GM13977 (cell line): ENCODE measurements at regions not wholly inside any gene's neighbourhood (a gene's known extent, or its start where the extent isn't known, plus 50 kb on each side); places are given as distances from the start of the nearest gene placed in this dataset.

ENCODE experiments used
- DNase-seq: peaks from one replicate; pipeline ENCODE4 v3.0.0; 2012; ENCODE audit warnings: low spot score
- CTCF ChIP-seq: IDR thresholded peaks from 2 replicates; pipeline ENCODE4 v1.5.1; 2012; ENCODE audit warnings: mild to moderate bottlenecking, control low read depth; ENCODE audit not compliant: insufficient read depth; ENCODE audit errors: extremely low read depth, missing control alignments
- in situ Hi-C: fragments of 300-500 bp; cut with MboI; formaldehyde crosslinking; loops from one replicate; pipeline ENCODE4 v1.12.0; 2022; ENCODE audit warnings: low sequenced_read_pairs, low pct_unique_long_range_greater_than_20kb, mixed read lengths, inconsistent platforms; ENCODE audit not compliant: unreplicated experiment

DNA sequence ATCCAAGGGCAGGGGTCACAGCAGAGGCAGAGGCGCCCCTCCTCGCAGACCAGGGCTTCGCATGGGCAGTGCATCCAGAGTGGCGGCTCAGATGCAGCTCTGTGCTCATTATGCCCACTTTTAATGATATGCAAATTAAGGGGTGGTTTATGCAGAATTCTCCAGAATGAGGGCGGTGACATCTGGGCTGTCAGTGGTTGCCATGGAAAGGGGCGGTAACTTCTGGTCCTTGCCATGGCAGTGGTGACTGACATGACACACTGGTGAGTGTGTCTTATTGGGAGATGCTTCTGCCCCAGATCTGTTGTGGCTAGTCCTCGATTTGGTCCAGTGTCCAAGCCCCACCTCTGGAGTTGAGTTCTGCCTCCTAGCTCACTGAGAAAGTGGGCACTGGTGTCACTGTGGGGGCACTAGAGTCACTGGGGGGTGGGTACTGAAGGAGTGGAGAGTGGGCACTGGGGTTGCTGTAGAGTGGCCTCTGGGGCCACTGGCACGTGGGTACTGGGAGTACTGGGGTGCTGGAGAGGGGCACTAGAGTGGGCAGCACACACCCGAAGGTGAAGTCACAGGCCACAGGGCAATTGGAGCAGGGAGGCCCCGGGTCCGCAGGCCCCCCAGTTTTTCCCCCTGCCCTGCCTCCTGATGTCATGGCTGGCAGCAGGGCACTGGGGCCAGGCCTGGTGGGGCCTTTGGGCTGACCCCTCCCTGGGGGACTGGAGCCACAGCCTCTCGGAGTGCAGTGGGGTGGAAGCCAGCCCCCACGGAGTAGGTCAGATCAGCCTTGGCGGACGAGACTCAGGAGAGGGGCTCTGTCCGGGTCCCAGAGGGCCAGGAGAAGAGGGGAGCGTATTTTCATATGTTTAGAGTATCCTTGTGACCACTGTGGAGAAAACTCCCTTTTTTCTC lies 98.6 kb upstream of the NKX1-1 start:
- in situ Hi-C loops: no loop called here
- DNase-seq: no peak
- TF ChIP-seq CTCF: no peak

DNA sequence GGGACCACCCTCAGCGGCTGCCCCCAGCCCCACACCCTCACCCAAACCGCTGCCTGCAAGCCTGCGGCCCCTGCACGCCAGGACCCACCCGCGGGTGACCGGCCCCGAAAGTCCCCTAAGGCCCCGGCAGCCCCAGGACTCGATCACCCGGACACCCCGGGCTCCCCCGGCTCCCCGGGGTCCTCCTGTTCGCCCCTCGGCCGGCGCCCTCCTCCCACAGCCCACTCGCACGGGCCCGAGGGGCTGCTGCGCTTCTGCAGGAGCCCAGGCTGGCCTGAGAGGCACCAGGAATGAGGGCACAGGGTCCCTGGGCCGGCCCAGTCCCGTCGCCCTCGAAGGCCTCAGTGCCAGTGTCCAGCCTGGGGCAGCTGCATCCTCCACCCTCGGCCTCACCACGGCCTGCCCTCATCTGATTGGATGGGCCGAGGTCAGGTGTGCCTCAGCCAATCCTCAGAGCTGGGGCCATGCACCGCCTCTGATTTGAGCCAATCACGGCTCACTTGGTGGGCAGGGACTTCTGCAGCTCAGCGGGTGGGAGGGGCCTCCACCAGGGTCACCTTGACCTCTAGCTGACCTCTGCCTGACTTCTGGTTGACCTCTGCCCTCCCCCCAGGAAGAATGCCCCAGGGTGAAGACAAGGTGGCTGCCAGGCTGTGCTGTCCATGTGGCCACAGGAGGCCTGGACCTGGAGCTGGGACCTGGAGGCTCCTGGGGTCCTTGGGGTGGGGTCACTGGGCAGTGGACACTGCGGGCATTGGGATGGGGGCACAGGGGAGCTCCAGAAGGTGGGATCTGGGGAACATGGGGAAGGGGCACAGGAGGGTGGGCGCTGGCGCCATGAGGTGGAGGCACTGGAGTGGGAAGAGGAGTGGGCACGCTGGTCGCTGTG lies 97.6 kb upstream of the NKX1-1 start:
- TF ChIP-seq CTCF: no peak
- in situ Hi-C loops: no loop called here
- DNase-seq: no peak

- DNase-seq: no peak
- in situ Hi-C loops: no loop called here
- TF ChIP-seq CTCF: no peak
Measured at GRCh38 chr4:1502976-1503375, 96.7 kb upstream of the NKX1-1 start.

DNA sequence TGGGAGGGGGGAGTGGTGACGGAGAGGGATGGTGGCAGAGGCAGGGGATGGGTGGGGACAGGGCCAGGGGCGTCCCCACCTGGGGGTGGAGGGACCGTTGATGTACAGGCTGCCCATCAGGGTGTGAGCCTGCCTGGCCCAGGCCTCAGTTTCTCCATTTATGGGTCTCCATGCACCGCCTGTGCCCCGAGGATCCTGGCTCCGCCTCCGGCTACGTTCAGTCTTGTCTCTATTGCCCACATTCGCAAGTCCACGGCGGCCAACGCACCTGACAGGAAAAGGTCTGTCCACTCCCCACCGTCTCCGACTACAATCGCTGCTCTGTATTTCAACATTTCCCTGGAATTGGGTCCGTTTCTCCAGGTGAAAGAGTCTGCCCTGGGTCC lies 96.3 kb upstream of the NKX1-1 start:
- in situ Hi-C loops: no loop called here

GRCh38 chr4:1501754-1502500 lies 95.7 kb upstream of the NKX1-1 start:
- no peak for TF ChIP-seq CTCF
- in situ Hi-C loops: no loop called here
- no peak for DNase-seq

More for the DNA sequence above, 96.3 kb upstream of the NKX1-1 start:
- no peak for TF ChIP-seq CTCF
- DNase-seq: no peak

GRCh38 chr4:1500966-1501753 lies 94.9 kb upstream of the NKX1-1 start:
- no peak for TF ChIP-seq CTCF
- no peak for DNase-seq
- in situ Hi-C loops: no loop called here
